NT2/D1 (cell line): ENCODE measurements at regions not wholly inside any gene's neighbourhood (a gene's known extent, or its start where the extent isn't known, plus 50 kb on each side); places are given as distances from the start of the nearest gene placed in this dataset.

Source experiments
- YY1 ChIP-seq: IDR thresholded peaks from 2 replicates; pipeline ENCODE4 v1.6.1; 2011; ENCODE audit not compliant: insufficient read length, insufficient read depth
- ZNF274 ChIP-seq: IDR thresholded peaks from 2 replicates; pipeline ENCODE4 v1.6.1; 2011; ENCODE audit warnings: mild to moderate bottlenecking, low read depth, low read length

DNA sequence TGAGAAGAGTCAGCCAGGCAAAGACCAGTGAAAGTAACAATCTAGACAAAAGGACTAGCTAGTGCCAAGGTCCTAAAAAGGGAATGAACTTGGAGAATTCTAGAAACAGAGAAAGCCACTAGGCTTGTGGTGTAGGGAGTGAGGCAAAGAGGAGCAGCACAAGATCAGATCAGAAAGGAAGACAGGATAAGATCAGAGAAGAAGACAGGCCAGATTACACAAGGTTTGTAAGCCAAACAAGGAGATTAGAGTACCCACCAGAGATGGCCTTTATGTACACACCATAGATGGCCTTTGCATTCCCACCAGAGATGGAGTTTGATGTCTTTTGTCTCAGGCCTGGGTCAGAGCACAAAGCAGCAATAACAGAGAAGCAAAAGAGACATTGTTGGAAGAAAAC, 105.6 kb upstream of the PLCB4 start:
- TF ChIP-seq ZNF274 (no peak), YY1 (no peak)
